ENCODE measurements at regions not wholly inside any gene's neighbourhood (a gene's known extent, or its start where the extent isn't known, plus 50 kb on each side); places are given as distances from the start of the nearest gene placed in this dataset.

GRCh38 chr9:4921449-4921848, 63.6 kb upstream of the JAK2 start:
- TF ChIP-seq, protein P1, sequence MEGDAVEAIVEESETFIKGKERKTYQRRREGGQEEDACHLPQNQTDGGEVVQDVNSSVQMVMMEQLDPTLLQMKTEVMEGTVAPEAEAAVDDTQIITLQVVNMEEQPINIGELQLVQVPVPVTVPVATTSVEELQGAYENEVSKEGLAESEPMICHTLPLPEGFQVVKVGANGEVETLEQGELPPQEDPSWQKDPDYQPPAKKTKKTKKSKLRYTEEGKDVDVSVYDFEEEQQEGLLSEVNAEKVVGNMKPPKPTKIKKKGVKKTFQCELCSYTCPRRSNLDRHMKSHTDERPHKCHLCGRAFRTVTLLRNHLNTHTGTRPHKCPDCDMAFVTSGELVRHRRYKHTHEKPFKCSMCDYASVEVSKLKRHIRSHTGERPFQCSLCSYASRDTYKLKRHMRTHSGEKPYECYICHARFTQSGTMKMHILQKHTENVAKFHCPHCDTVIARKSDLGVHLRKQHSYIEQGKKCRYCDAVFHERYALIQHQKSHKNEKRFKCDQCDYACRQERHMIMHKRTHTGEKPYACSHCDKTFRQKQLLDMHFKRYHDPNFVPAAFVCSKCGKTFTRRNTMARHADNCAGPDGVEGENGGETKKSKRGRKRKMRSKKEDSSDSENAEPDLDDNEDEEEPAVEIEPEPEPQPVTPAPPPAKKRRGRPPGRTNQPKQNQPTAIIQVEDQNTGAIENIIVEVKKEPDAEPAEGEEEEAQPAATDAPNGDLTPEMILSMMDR (IDR thresholded peaks at IDR 0.05), result no peak

GRCh38 chr9:4922101-4922500, 63.0 kb upstream of the JAK2 start:
- TF ChIP-seq, protein P1 (IDR thresholded peaks at IDR 0.05), result no peak

GRCh38 chr9:4922730-4923129, 62.3 kb upstream of the JAK2 start:
- TF ChIP-seq, protein P1 (IDR thresholded peaks at IDR 0.05), result no peak

- TF ChIP-seq, protein P1 (IDR thresholded peaks at IDR 0.05), result no peak
These were observed 61.9 kb upstream of the JAK2 start for GRCh38 chr9:4923141-4923540.

GRCh38 chr9:4923580-4924544, 61.2 kb upstream of the JAK2 start:
- TF ChIP-seq, protein P1 (IDR thresholded peaks at IDR 0.05), result peak; percentile 34; the same call in 1 of the 2 replicates

DNA sequence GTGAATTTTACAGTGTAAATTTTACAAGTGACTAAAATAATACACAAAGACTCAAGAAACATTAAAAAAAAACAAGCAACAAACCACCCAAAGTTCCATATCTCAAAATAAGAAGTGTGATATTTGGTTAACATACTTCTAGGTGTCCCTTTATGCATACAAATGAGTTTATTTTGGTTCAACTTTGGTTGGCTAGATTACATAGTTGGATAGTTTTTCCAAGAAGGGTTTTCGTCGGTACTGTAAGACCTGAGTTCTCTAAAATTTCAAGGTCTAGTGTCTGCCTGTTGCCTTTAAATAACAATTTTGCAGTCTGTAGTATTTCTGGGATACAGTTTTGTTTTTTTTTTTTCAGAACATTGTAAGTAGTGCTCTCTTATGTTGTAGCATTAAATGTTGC, 58.8 kb upstream of the JAK2 start:
- TF ChIP-seq, protein P1 (IDR thresholded peaks at IDR 0.05), result no peak

DNA sequence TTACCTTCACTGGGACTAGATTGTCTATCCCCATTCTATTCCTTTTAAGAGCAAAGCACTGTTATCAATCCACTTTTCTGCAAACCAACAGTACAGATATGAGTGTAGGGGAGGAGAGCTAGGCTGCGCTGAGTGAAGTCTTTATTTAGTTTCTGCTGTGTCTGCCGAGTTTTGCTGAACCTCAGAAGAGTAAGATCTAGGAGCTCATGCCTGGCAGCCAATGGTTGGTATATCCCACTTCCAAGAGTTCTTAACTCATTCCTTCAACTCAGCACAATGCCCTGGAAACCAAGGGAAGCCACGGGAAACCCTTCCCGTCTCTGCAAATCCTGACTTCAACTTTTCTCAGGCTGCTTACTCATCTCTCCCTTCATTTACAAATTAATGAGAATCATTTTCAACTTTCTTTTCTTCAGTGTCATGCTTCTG, 58.0 kb upstream of the JAK2 start:
- TF ChIP-seq, protein P1 (IDR thresholded peaks at IDR 0.05), result no peak

Data from LNCAP (cell line).